ENCODE measurements at regions not wholly inside any gene's neighbourhood (a gene's known extent, or its start where the extent isn't known, plus 50 kb on each side); places are given as distances from the start of the nearest gene placed in this dataset.

DNA sequence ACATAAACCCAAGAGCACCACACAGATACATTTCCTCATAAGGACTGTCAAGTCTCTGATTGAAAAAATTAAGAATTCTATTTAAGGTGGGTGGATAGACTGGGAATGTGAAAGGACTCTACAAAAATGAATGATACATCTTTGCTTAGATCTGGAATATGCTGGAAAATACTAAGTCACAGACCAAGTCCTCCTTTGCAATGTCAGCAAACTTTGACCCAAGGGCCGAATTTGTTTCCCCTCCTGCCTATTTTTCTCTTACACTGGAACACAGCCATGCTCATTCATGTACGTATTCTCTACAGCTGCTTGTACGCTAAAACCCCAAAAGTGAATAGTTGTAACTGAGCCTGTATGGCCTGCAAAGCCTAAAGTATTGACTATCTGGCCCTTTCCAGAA lies 180.7 kb downstream of the ADSS2 start:
- Histone ChIP-seq H3K27ac (ENCODE audit: low read depth, low read length) (no peak overlapping the region), H3K36me3 (ENCODE audit: insufficient read depth, low read length) (no peaks in the 10 kb centered on the region), H3K79me2 (ENCODE audit: insufficient read depth, low read length) (no peaks in the 10 kb centered on the region), H3K9me3 (ENCODE audit: insufficient read depth, low read depth, low read length) (peaks cover 4% of the 10 kb centered on the region), H3K4me1 (ENCODE audit: insufficient read depth, low read length) (peaks cover 22% of the 10 kb centered on the region), H3K9ac (ENCODE audit: low read length) (no peak overlapping the region), H3K27me3 (ENCODE audit: insufficient read depth, low read length) (no peaks in the 10 kb centered on the region), H3K4me3 (ENCODE audit: insufficient read depth, low read depth, low read length) (no peak overlapping the region), H3K4me2 (ENCODE audit: low read length) (no peak overlapping the region), H4K20me1 (ENCODE audit: insufficient read depth, low read length) (no peaks in the 10 kb centered on the region), H2AFZ (ENCODE audit: low read depth, low read length) (no peak overlapping the region)
- H3K4me3 Mint-ChIP-seq (ENCODE audit: unreplicated experiment) = no peak overlapping the region
- H3K36me3 Mint-ChIP-seq (ENCODE audit: low read depth, unreplicated experiment) = no peaks in the 10 kb centered on the region
- FAIRE-seq (no peak), DNase-seq (ENCODE audit: low read depth) (no peak)
- peaks cover 5% of the 10 kb centered on the region for H3K9me3 Mint-ChIP-seq (ENCODE audit: unreplicated experiment)
- H3K27ac Mint-ChIP-seq (ENCODE audit: unreplicated experiment) = no peak overlapping the region
- peaks cover 3% of the 10 kb centered on the region for H3K27me3 Mint-ChIP-seq (ENCODE audit: low read depth, unreplicated experiment)
- TF ChIP-seq, protein P1, sequence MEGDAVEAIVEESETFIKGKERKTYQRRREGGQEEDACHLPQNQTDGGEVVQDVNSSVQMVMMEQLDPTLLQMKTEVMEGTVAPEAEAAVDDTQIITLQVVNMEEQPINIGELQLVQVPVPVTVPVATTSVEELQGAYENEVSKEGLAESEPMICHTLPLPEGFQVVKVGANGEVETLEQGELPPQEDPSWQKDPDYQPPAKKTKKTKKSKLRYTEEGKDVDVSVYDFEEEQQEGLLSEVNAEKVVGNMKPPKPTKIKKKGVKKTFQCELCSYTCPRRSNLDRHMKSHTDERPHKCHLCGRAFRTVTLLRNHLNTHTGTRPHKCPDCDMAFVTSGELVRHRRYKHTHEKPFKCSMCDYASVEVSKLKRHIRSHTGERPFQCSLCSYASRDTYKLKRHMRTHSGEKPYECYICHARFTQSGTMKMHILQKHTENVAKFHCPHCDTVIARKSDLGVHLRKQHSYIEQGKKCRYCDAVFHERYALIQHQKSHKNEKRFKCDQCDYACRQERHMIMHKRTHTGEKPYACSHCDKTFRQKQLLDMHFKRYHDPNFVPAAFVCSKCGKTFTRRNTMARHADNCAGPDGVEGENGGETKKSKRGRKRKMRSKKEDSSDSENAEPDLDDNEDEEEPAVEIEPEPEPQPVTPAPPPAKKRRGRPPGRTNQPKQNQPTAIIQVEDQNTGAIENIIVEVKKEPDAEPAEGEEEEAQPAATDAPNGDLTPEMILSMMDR (IDR thresholded peaks at IDR 0.05; ENCODE audit: insufficient read depth, low read depth, low read length) = no peak
- no peak for TF ChIP-seq EZH2 (IDR thresholded peaks at IDR 0.05; ENCODE audit: insufficient read depth, low read length)
- peaks cover 23% of the 10 kb centered on the region for H3K4me1 Mint-ChIP-seq (ENCODE audit: low read depth, unreplicated experiment)

DNA sequence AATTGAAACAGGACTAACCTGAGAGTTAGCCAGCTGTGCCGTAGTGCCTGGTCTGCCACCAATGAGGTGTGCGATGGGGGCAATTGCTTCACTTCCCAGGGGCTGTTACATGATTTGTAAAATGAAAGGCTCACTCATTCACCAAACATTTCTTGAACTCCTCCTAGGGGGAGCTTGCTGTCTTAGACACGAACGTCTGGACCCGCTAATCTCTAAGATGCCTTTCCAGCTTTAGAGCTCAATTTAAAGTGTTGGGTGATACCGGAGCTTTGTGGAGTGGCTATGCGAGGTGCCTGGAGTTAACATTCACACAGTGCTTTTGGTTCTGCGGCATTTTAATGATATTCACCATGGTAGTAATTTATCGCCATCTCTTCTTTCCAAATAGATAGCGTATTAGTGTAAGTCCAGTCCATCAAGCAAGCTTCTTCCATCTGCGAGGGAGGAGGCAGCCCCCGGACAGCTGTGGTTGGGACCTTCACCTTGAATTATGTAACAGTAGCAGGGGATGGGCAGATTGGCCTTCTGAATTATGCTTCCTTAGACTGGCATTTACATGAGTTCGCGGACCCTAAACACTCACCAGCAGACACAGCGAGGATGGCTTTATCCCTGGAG lies 179.9 kb downstream of the ADSS2 start:
- H3K4me1 ChIP-seq (ENCODE audit: insufficient read depth, low read length) = peaks cover 22% of the 10 kb centered on the region
- H3K36me3 ChIP-seq (ENCODE audit: insufficient read depth, low read length) = no peaks in the 10 kb centered on the region
- H3K4me3 Mint-ChIP-seq (ENCODE audit: unreplicated experiment) = no peak overlapping the region
- H3K4me1 Mint-ChIP-seq (ENCODE audit: low read depth, unreplicated experiment) = peaks cover 27% of the 10 kb centered on the region
- DNase-seq (ENCODE audit: low read depth) (peak; percentile 3), FAIRE-seq (no peak)
- TF ChIP-seq, protein P1 (IDR thresholded peaks at IDR 0.05; ENCODE audit: insufficient read depth, low read depth, low read length) = no peak
- no peak for TF ChIP-seq EZH2 (IDR thresholded peaks at IDR 0.05; ENCODE audit: insufficient read depth, low read length)
- no peaks in the 10 kb centered on the region for H3K79me2 ChIP-seq (ENCODE audit: insufficient read depth, low read length)
- H3K9ac ChIP-seq (ENCODE audit: low read length) = no peak overlapping the region
- H4K20me1 ChIP-seq (ENCODE audit: insufficient read depth, low read length) = no peaks in the 10 kb centered on the region
- no peak overlapping the region for H3K27ac ChIP-seq (ENCODE audit: low read depth, low read length)
- no peaks in the 10 kb centered on the region for H3K27me3 ChIP-seq (ENCODE audit: insufficient read depth, low read length)
- H3K9me3 ChIP-seq (ENCODE audit: insufficient read depth, low read depth, low read length) = peaks cover 4% of the 10 kb centered on the region
- H3K9me3 Mint-ChIP-seq (ENCODE audit: unreplicated experiment) = peaks cover 5% of the 10 kb centered on the region
- no peak overlapping the region for H3K4me2 ChIP-seq (ENCODE audit: low read length)
- H2AFZ ChIP-seq (ENCODE audit: low read depth, low read length) = no peak overlapping the region
- no peak overlapping the region for H3K4me3 ChIP-seq (ENCODE audit: insufficient read depth, low read depth, low read length)
- H3K27ac Mint-ChIP-seq (ENCODE audit: unreplicated experiment) = no peak overlapping the region
- no peaks in the 10 kb centered on the region for H3K36me3 Mint-ChIP-seq (ENCODE audit: low read depth, unreplicated experiment)
- no peaks in the 10 kb centered on the region for H3K27me3 Mint-ChIP-seq (ENCODE audit: low read depth, unreplicated experiment)

DNA sequence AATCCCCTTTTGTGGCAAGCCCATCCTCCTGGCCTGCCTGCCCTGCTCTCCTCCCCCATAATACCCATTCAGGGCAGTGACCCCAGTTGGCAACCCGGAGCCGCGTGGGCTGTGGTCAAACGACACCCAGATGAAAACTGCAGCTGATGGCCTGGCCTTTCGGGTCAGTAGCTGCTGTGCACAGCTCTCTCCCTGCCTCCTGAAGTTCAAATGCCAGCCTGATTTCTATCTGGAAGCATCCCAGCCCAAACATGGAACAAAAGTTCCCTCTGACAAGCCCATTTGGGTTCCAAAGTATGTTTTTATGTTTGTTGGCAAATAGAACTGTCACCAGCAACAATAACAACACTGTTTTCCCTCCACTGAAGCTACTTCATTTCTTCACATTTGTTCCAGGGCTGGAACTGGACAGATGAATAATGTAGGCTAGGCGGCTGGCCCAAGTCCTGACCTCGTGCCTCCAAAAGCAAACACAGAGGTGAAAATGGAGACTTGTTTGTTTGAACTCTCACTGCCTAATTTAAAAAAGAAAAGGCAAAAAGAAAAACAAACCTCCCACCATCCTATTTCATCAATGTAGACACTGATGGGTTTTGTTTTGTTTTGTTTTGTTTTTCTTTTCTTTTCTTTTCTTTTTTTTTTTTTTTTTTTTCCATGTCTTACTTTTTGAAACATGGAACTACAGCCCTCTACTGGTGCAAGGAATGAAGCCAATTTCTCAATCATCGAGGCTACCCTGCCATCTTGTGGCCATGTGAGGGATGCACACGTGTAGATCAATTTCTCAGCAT lies 179.0 kb downstream of the ADSS2 start:
- Histone ChIP-seq H3K27me3 (ENCODE audit: insufficient read depth, low read length) (no peaks in the 10 kb centered on the region), H3K79me2 (ENCODE audit: insufficient read depth, low read length) (no peaks in the 10 kb centered on the region), H3K4me2 (ENCODE audit: low read length) (peak overlapping the region; percentile 77), H2AFZ (ENCODE audit: low read depth, low read length) (no peak overlapping the region), H3K36me3 (ENCODE audit: insufficient read depth, low read length) (no peaks in the 10 kb centered on the region), H4K20me1 (ENCODE audit: insufficient read depth, low read length) (no peaks in the 10 kb centered on the region), H3K9me3 (ENCODE audit: insufficient read depth, low read depth, low read length) (peaks cover 4% of the 10 kb centered on the region), H3K9ac (ENCODE audit: low read length) (peak overlapping the region; percentile 67), H3K4me1 (ENCODE audit: insufficient read depth, low read length) (peaks cover 22% of the 10 kb centered on the region), H3K4me3 (ENCODE audit: insufficient read depth, low read depth, low read length) (no peak overlapping the region), H3K27ac (ENCODE audit: low read depth, low read length) (peak overlapping the region; percentile 85)
- H3K4me1 Mint-ChIP-seq (ENCODE audit: low read depth, unreplicated experiment) = peaks cover 27% of the 10 kb centered on the region
- peak overlapping the region; percentile 3 for H3K27ac Mint-ChIP-seq (ENCODE audit: unreplicated experiment)
- no peaks in the 10 kb centered on the region for H3K27me3 Mint-ChIP-seq (ENCODE audit: low read depth, unreplicated experiment)
- peaks cover 5% of the 10 kb centered on the region for H3K9me3 Mint-ChIP-seq (ENCODE audit: unreplicated experiment)
- FAIRE-seq (peak; percentile 59), DNase-seq (ENCODE audit: low read depth) (peak; percentile 75)
- no peaks in the 10 kb centered on the region for H3K36me3 Mint-ChIP-seq (ENCODE audit: low read depth, unreplicated experiment)
- H3K4me3 Mint-ChIP-seq (ENCODE audit: unreplicated experiment) = peak overlapping the region; percentile 40
- TF ChIP-seq, protein P1 (IDR thresholded peaks at IDR 0.05; ENCODE audit: insufficient read depth, low read depth, low read length) = peak; percentile 100
- no peak for TF ChIP-seq EZH2 (IDR thresholded peaks at IDR 0.05; ENCODE audit: insufficient read depth, low read length)
